ENCODE measurements at regions not wholly inside any gene's neighbourhood (a gene's known extent, or its start where the extent isn't known, plus 50 kb on each side); places are given as distances from the start of the nearest gene placed in this dataset.

GRCh38 chr2:144159240-144159639 is 360.7 kb downstream of the ZEB2 start:
- no peak for TF ChIP-seq GATA1 (IDR thresholded peaks at IDR 0.05; ENCODE audit: low read depth, low read length)
- no peak for TF ChIP-seq POLR2A (IDR thresholded peaks at IDR 0.05; ENCODE audit: low read length)
- peak in 1 of 2 experiments; percentile 19 for DNase-seq

- no peak for TF ChIP-seq POLR2A (IDR thresholded peaks at IDR 0.05; ENCODE audit: low read length)
- no peak for TF ChIP-seq GATA1 (IDR thresholded peaks at IDR 0.05; ENCODE audit: low read depth, low read length)
- DNase-seq, result no peak
These were observed 361.8 kb downstream of the ZEB2 start for GRCh38 chr2:144158096-144158495.

DNA sequence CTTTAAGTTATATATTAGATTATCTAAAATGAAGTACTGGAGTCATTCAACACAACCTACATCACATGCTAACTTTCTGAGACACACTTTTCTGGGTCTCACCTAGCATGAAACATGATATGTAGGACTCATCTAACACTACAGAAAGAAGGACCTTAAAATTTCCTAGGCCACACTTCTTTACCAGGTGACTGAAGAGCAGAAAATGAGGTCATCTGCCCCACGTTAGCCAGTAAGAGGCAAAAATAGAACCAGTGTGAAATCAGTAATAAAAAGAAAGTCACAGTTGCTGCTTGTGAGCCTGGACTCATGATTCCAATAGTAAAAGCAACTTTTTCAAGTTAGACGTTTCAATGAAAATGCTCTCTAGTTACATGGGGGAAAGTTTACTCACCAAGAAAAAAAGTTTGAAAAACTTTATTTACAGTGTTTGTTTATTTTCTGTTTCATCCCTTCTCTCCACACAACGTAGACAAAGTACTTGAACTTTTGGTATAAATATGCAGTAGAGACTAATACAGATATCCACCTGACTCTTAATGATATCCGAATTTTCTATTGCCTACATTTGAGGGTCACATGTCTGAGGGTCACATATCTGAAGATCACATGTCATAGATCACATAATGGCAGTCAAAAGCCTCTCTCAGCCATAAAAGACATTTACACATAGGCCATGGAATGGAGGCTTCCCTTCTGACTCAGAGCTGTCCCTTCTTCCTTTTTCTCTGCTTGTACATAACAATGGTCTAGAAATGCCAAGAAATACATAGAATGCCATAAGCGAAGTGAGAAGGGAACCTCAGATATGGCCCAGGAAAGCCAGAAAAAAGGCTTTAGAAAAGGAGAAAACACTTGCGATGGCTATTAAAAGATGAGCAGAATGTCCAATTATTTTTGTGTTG is 362.9 kb downstream of the ZEB2 start:
- TF ChIP-seq GATA1 (IDR thresholded peaks at IDR 0.05; ENCODE audit: low read depth, low read length) (no peak), POLR2A (IDR thresholded peaks at IDR 0.05; ENCODE audit: low read length) (no peak)
- no peak for DNase-seq

DNA sequence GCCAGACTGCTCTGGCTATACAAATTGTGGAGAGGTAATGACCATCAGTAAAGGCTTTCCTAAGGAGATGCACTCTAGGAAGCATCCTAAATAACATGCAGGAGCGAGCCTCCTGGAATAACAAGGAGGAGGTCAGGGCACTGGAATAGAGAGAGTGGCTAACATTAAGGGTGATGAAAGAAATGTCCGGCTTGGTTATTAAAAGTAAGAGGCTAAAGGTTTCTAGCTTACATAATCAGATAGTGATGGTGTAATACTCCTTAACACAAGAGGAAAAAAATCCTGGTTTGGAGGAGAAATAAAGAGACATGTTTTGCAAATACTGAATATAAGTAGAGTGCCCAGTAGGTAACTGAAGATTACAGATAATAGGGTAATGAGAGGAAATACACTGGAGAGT is 365.7 kb downstream of the ZEB2 start:
- DNase-seq, result no peak
- no peak for TF ChIP-seq POLR2A (IDR thresholded peaks at IDR 0.05; ENCODE audit: low read length)
- no peak for TF ChIP-seq GATA1 (IDR thresholded peaks at IDR 0.05; ENCODE audit: low read depth, low read length)

- peak; percentile 74 to 87 for DNase-seq
- TF ChIP-seq GATA1 (IDR thresholded peaks at IDR 0.05; ENCODE audit: low read depth, low read length) (no peak), POLR2A (IDR thresholded peaks at IDR 0.05; ENCODE audit: low read length) (no peak)
These were observed 367.1 kb downstream of the ZEB2 start for GRCh38 chr2:144152817-144153271.

GRCh38 chr2:144151851-144152250 is 368.1 kb downstream of the ZEB2 start:
- DNase-seq, result peak; percentile 67
- TF ChIP-seq GATA1 (IDR thresholded peaks at IDR 0.05; ENCODE audit: low read depth, low read length), result no peak
- TF ChIP-seq POLR2A (IDR thresholded peaks at IDR 0.05; ENCODE audit: low read length), result no peak

DNA sequence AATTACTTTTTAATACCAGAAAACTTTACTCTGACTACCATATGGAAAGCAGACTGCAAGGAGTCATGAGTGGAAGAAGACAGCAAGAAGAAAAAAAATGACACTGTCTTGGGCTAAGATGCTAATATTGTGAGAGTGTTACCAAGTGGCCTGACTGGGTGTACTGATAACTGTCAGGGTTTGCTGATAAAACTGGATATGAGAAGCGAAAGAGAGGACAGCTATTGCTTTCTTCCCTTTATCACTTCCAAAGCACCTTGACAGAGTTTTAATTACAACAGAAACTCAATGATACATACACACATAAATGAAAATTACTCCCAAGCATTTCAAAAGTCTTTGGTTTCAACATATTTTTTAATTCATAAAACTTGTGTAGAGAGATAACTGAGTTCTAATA is 368.5 kb downstream of the ZEB2 start:
- TF ChIP-seq GATA1 (IDR thresholded peaks at IDR 0.05; ENCODE audit: low read depth, low read length), result peak; percentile 51
- TF ChIP-seq POLR2A (IDR thresholded peaks at IDR 0.05; ENCODE audit: low read length), result no peak
- DNase-seq, result peak; percentile 84 to 96

DNA sequence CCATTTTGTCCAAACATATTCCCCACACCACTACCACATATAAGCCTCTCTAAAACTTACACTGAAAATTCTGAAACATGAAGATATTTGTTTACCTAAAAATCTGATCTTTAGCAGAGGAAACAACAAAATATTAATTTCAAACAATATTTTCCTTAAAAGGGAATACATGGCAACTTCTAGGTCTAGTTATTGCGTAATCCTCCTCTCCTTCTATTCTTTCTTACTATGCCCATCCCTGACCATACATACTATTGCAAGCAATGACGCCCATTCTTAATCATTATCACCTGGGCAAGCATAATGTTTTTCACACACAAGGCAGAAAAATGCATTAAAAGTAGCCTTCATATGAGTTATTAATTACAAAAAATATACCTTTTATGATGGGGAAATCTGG is 372.6 kb downstream of the ZEB2 start:
- no peak for DNase-seq
- TF ChIP-seq POLR2A (IDR thresholded peaks at IDR 0.05; ENCODE audit: low read length), result no peak
- no peak for TF ChIP-seq GATA1 (IDR thresholded peaks at IDR 0.05; ENCODE audit: low read depth, low read length)

DNA sequence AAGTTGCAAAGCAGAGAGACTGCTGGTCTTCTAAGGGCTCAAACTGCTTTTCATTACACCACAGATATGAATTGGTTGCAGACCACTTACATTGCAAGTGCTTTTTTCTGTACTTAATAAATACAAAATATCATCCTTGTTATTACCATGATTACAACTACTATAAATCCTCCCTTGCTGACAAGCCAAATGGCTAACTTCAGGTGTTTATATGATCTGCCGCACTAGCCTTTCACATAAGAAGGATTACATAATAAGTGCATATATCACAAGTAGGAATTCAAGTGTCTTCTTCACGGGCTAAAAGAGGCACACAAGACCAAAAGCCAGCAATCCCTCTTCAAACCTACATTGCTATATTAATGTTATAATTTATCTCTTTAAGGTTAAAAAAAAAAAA is 373.0 kb downstream of the ZEB2 start:
- TF ChIP-seq POLR2A (IDR thresholded peaks at IDR 0.05; ENCODE audit: low read length) (no peak), GATA1 (IDR thresholded peaks at IDR 0.05; ENCODE audit: low read depth, low read length) (no peak)
- DNase-seq, result no peak

- TF ChIP-seq GATA1 (IDR thresholded peaks at IDR 0.05; ENCODE audit: low read depth, low read length) (no peak), POLR2A (IDR thresholded peaks at IDR 0.05; ENCODE audit: low read length) (no peak)
- no peak for DNase-seq
These were observed 373.8 kb downstream of the ZEB2 start for GRCh38 chr2:144146076-144146475.

DNA sequence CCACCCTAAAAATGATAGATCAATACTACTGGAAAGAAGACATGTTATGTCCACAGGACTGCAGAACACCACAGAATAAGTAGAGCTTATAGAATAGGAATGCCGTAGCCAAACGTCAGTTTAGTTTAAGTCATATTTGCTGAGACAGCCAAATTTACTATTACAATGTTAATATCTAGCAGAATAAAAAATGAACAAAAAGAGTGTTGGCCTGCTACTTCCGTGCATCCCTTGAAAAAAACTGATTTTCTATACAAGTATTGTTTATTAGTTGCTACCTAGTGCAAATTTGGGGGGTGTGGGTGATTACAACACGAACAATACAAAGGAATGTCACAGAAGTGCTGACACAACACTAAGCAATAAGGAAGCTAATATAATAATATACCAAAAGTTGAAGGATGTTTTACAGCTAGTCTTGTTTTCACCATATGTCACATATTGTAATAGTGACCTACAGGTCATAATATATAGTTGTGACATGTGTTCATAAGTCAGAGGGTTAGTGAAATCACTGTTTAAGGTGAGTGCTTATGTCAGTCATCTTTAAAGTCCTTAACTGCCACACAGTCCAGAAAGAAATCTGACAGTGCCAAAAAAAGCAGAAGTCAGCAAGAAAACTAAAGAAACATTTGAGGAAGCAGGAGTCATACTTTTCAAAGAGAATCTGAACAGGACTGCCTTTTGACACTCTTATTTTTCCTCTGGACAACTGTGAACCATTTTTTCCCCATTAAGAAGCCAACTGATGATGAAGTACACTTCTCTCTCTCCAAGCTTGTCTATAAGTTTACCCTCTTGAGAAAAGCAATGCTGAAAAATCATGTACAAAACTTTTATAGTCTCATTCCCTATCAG is 376.4 kb downstream of the ZEB2 start:
- no peak for DNase-seq
- TF ChIP-seq POLR2A (IDR thresholded peaks at IDR 0.05; ENCODE audit: low read length) (no peak), GATA1 (IDR thresholded peaks at IDR 0.05; ENCODE audit: low read depth, low read length) (no peak)

GRCh38 chr2:144140891-144141290 is 379.0 kb downstream of the ZEB2 start:
- DNase-seq, result no peak
- TF ChIP-seq GATA1 (IDR thresholded peaks at IDR 0.05; ENCODE audit: low read depth, low read length) (no peak), POLR2A (IDR thresholded peaks at IDR 0.05; ENCODE audit: low read length) (no peak)

GRCh38 chr2:144137705-144138428 is 382.1 kb downstream of the ZEB2 start:
- no peak for DNase-seq
- no peak for TF ChIP-seq POLR2A (IDR thresholded peaks at IDR 0.05; ENCODE audit: low read length)
- no peak for TF ChIP-seq GATA1 (IDR thresholded peaks at IDR 0.05; ENCODE audit: low read depth, low read length)

DNA sequence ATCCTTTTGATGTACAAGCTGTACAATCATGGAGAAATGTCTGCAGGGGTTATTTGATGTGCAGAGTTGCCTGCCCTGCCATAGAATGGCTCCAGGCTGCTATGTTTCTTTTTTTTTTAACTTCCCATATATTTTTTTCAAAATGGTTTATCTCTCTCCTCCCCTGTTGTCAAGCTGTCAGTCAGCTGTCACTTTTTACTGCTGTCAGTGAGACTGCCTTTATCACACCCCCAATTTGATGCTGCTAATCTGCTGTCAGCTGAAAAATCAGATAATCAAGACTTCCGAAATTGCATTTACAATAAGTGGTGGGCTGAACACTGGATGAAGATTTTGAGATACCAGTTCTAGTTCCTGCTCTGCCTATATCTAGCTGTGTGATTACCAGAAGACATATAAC is 382.6 kb downstream of the ZEB2 start:
- peak in 1 of 2 experiments; percentile 6 for DNase-seq
- TF ChIP-seq GATA1 (IDR thresholded peaks at IDR 0.05; ENCODE audit: low read depth, low read length), result no peak
- no peak for TF ChIP-seq POLR2A (IDR thresholded peaks at IDR 0.05; ENCODE audit: low read length)

Data from erythroblast (primary cell).